HEK293 (cell line): ENCODE measurements at regions not wholly inside any gene's neighbourhood (a gene's known extent, or its start where the extent isn't known, plus 50 kb on each side); places are given as distances from the start of the nearest gene placed in this dataset.

ENCODE experiments used
- TCF7L2 ChIP-seq: IDR thresholded peaks from 2 replicates; pipeline ENCODE4 v1.6.1; 2011; ENCODE audit warnings: low read depth, mild to moderate bottlenecking, inconsistent platforms, low read length, moderate library complexity, borderline replicate concordance
- ZBTB1 ChIP-seq: fragments of 450-650 bp; formaldehyde crosslinking; IDR thresholded peaks from 2 replicates; pipeline ENCODE4 v1.5.1; 2016; ENCODE audit warnings: missing biosample characterization, missing genetic modification characterization
- ZFP37 ChIP-seq: fragments of 450-650 bp; formaldehyde crosslinking; IDR thresholded peaks from 2 replicates; pipeline ENCODE4 v1.5.1; 2016; ENCODE audit warnings: missing biosample characterization, missing genetic modification characterization
- ZNF560 ChIP-seq: fragments of 450-650 bp; formaldehyde crosslinking; IDR thresholded peaks from 2 replicates; pipeline ENCODE4 v1.5.1; 2017; ENCODE audit warnings: missing biosample characterization, missing genetic modification characterization, borderline replicate concordance
- ZNF660 ChIP-seq: fragments of 450-650 bp; IDR thresholded peaks from 2 replicates; pipeline ENCODE4 v1.5.1; 2018; ENCODE audit warnings: missing biosample characterization, mild to moderate bottlenecking, missing genetic modification characterization
- TF ChIP-seq, protein P1 (sequence below): fragments of 450-650 bp; formaldehyde crosslinking; IDR thresholded peaks from 2 replicates; pipeline ENCODE4 v1.5.1; 2016; ENCODE audit warnings: missing biosample characterization, missing genetic modification characterization
- TF ChIP-seq, protein P2 (sequence below): fragments of 450-650 bp; IDR thresholded peaks from 2 replicates; pipeline ENCODE4 v1.5.1; 2018; ENCODE audit warnings: missing biosample characterization, mild to moderate bottlenecking, missing genetic modification characterization
- TF ChIP-seq, protein P3 (sequence below): fragments of 450-650 bp; formaldehyde crosslinking; IDR thresholded peaks from 2 replicates; pipeline ENCODE4 v1.5.1; 2016; ENCODE audit warnings: missing biosample characterization, missing genetic modification characterization

DNA sequence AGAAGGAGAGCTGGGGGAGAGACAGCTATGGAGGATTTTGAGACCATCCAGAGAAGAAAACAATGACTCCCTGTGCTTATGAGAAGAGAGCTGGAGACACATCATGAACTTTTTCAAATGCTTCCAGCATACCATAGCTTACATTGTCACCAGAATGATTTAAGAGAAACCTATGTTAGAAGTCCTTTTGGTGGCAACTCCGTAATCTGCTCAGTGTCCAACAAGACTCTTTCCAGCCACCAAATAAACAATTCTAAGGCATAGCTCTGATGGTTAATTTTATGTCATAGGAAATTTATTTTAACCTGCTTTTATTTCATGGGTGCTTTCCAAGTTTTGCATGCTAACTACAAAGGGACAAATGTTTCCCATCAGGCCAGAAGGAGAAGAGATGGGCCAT lies 200.3 kb upstream of the MCTP2 start:
- TF ChIP-seq ZNF560 (tag by site-specific recombination) (no peak), TCF7L2 (no peak), ZFP37 (no peak), ZBTB1 (tag by site-specific recombination) (no peak), ZNF660 (no peak)
- TF ChIP-seq, protein P1, sequence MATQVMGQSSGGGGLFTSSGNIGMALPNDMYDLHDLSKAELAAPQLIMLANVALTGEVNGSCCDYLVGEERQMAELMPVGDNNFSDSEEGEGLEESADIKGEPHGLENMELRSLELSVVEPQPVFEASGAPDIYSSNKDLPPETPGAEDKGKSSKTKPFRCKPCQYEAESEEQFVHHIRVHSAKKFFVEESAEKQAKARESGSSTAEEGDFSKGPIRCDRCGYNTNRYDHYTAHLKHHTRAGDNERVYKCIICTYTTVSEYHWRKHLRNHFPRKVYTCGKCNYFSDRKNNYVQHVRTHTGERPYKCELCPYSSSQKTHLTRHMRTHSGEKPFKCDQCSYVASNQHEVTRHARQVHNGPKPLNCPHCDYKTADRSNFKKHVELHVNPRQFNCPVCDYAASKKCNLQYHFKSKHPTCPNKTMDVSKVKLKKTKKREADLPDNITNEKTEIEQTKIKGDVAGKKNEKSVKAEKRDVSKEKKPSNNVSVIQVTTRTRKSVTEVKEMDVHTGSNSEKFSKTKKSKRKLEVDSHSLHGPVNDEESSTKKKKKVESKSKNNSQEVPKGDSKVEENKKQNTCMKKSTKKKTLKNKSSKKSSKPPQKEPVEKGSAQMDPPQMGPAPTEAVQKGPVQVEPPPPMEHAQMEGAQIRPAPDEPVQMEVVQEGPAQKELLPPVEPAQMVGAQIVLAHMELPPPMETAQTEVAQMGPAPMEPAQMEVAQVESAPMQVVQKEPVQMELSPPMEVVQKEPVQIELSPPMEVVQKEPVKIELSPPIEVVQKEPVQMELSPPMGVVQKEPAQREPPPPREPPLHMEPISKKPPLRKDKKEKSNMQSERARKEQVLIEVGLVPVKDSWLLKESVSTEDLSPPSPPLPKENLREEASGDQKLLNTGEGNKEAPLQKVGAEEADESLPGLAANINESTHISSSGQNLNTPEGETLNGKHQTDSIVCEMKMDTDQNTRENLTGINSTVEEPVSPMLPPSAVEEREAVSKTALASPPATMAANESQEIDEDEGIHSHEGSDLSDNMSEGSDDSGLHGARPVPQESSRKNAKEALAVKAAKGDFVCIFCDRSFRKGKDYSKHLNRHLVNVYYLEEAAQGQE (tag by site-specific recombination), result no peak
- TF ChIP-seq, protein P2, sequence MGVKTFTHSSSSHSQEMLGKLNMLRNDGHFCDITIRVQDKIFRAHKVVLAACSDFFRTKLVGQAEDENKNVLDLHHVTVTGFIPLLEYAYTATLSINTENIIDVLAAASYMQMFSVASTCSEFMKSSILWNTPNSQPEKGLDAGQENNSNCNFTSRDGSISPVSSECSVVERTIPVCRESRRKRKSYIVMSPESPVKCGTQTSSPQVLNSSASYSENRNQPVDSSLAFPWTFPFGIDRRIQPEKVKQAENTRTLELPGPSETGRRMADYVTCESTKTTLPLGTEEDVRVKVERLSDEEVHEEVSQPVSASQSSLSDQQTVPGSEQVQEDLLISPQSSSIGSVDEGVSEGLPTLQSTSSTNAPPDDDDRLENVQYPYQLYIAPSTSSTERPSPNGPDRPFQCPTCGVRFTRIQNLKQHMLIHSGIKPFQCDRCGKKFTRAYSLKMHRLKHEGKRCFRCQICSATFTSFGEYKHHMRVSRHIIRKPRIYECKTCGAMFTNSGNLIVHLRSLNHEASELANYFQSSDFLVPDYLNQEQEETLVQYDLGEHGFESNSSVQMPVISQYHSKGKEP (tag by site-specific recombination), result no peak
- TF ChIP-seq, protein P3, sequence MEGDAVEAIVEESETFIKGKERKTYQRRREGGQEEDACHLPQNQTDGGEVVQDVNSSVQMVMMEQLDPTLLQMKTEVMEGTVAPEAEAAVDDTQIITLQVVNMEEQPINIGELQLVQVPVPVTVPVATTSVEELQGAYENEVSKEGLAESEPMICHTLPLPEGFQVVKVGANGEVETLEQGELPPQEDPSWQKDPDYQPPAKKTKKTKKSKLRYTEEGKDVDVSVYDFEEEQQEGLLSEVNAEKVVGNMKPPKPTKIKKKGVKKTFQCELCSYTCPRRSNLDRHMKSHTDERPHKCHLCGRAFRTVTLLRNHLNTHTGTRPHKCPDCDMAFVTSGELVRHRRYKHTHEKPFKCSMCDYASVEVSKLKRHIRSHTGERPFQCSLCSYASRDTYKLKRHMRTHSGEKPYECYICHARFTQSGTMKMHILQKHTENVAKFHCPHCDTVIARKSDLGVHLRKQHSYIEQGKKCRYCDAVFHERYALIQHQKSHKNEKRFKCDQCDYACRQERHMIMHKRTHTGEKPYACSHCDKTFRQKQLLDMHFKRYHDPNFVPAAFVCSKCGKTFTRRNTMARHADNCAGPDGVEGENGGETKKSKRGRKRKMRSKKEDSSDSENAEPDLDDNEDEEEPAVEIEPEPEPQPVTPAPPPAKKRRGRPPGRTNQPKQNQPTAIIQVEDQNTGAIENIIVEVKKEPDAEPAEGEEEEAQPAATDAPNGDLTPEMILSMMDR (tag by site-specific recombination), result no peak
